Spleen (tissue), 11 donors: ENCODE measurements at regions not wholly inside any gene's neighbourhood (a gene's known extent, or its start where the extent isn't known, plus 50 kb on each side); places are given as distances from the start of the nearest gene placed in this dataset.

Experiments used
- DNase-seq: peaks from one replicate; pipeline ENCODE4 v3.0.0-alpha.2; 2020
- H3K27ac ChIP-seq, 8 donors: fragments of 200-600 bp; sonication (generic) in 7 of 8; 1 replicate in 4 of 8; 2 replicates in 4 of 8; pipeline versions ENCODE4 v1.5.0 to v1.8.0; 2016 to 2021; ENCODE audit warnings: inconsistent platforms in 4 of 8, mild to moderate bottlenecking in 4 of 8, moderate library complexity in 1 of 8
- H3K27me3 ChIP-seq, 7 donors: fragments of 200-600 bp; sonication (generic) in 6 of 7; replicated peaks in 1 of 7; 1 replicate in 4 of 7; 2 replicates in 3 of 7; pipeline versions ENCODE4 v1.5.0 to v1.8.0; 2016 to 2021; ENCODE audit warnings: inconsistent platforms in 3 of 7, mild to moderate bottlenecking in 1 of 7
- H3K36me3 ChIP-seq, 6 donors: fragments of 200-600 bp; sonication (generic) in 5 of 6; 1 replicate in 4 of 6; 2 replicates in 2 of 6; pipeline versions ENCODE4 v1.5.0 to v1.8.0; 2016 to 2021; ENCODE audit warnings: inconsistent platforms in 2 of 6
- H3K4me1 ChIP-seq, 6 donors: fragments of 200-600 bp; sonication (generic) in 5 of 6; 1 replicate in 3 of 6; 2 replicates in 3 of 6; pipeline versions ENCODE4 v1.5.0 to v1.8.0; 2016 to 2021; ENCODE audit warnings: inconsistent platforms in 3 of 6
- H3K4me3 ChIP-seq, 8 donors: fragments of 200-600 bp; sonication (generic) in 7 of 8; 1 replicate in 4 of 8; 2 replicates in 4 of 8; pipeline versions ENCODE4 v1.5.0 to v1.8.0; 2016 to 2021; ENCODE audit warnings: inconsistent platforms in 4 of 8, mild to moderate bottlenecking in 4 of 8, moderate library complexity in 2 of 8
- H3K9me3 ChIP-seq, 8 donors: fragments of 200-600 bp; sonication (generic) in 7 of 8; 1 replicate in 4 of 8; 2 replicates in 4 of 8; pipeline versions ENCODE4 v1.5.0 to v1.8.0; 2016 to 2021; ENCODE audit warnings: inconsistent platforms in 4 of 8
- POLR2A ChIP-seq, 3 donors: fragments of 450-650 bp; IDR thresholded peaks; one replicate each; pipeline ENCODE4 v1.5.1; 2017; ENCODE audit warnings: antibody characterized with exemption in 3 of 3, mild to moderate bottlenecking in 1 of 3
- POLR2AphosphoS5 ChIP-seq, 3 donors: sonication (generic); formaldehyde crosslinking; IDR thresholded peaks; one replicate each; pipeline ENCODE4 v1.5.1; 2017; ENCODE audit warnings: antibody characterized with exemption in 3 of 3
- WGBS, 5 donors: extraction: QIAGEN DNeasy Blood & Tissue Kit in 3 of 5; methylation state at CpG; one replicate each; pipeline versions ENCODE4 v1.1.5 to v1.1.7; 2013 to 2018; 5-methylcytosine and 5-hydroxymethylcytosine counted together
- intact Hi-C: fragments of 100-400 bp; cut with DNase I; formaldehyde crosslinking; loops from one replicate; pipeline ENCODE4 v1.15.0; 2023; ENCODE audit warnings: low total_unique reads
- TF ChIP-seq, protein P1 (sequence below), 11 experiments: fragments of 200-600 bp in 7 of 11; fragments of 450-650 bp in 4 of 11; sonication (generic) in 4 of 11; IDR thresholded peaks in 8 of 11; conservative IDR thresholded peaks in 3 of 11; 1 replicate in 7 of 11; 2 replicates in 4 of 11; pipeline versions ENCODE4 v1.4.0 to v1.8.0; 2016 to 2021; ENCODE audit warnings: antibody characterized with exemption in 11 of 11, inconsistent platforms in 4 of 11, mild to moderate bottlenecking in 1 of 11
- donor health status: healthy with polysubstance abuse.
- donor health status: DM: no; HTN: no; CAD: no; lungs with moderate emphysema.
- donor health status: DM: no; HTN: no; CAD: no.
- donor health status: Bipolar disorder and iron deficiency.
- donor health status: healthy.
- donor health status: DM: no; HTN: no; CAD: no.
- donor health status: DM: yes; HTN: yes; CAD: no.

DNA sequence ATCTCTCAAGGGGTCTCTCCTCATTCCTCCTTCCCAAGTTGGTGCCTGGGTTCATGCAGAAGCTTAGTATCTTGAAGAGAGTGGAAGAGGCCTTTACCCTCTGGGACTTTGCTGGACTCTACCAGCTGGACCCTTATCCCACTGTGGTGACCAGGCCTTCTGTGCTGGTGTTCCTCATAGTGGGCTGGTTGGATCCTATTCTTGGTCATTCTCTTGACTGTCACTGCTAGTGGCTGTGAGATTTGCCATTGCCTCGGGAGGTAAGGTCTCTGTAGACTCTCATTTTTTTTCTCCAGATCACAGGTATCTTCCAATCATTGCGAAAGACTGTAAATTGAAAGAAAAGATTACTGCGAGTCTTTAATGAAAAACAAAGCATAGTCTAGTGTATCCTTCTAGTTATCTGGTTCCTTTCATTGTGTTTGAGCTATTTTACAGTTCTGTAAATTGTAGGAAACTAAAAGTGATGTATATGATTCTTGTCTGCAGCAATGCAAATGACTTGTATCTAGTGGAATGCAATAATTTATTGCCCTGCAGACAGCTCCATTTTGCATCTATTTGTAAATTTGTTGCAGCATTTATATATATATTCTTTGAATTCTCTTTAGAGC lies 217.9 kb downstream of the AEBP2 start:
- 85 to 96% (median 92%) methylated on average over 3 of the region's 3 CpGs for WGBS, 5 donors
- Histone ChIP-seq H3K36me3 (no peaks in the 10 kb centered on the region), H3K4me1 (no peaks in the 10 kb centered on the region), H3K27me3 (no peaks in the 10 kb centered on the region), H3K4me3 (no peak overlapping the region), H3K27ac (peak overlapping the region in 1 of 8 donors; percentile 20), H3K9me3 (no peaks in the 10 kb centered on the region)
- intact Hi-C loops: no loop called here
- TF ChIP-seq, protein P1, sequence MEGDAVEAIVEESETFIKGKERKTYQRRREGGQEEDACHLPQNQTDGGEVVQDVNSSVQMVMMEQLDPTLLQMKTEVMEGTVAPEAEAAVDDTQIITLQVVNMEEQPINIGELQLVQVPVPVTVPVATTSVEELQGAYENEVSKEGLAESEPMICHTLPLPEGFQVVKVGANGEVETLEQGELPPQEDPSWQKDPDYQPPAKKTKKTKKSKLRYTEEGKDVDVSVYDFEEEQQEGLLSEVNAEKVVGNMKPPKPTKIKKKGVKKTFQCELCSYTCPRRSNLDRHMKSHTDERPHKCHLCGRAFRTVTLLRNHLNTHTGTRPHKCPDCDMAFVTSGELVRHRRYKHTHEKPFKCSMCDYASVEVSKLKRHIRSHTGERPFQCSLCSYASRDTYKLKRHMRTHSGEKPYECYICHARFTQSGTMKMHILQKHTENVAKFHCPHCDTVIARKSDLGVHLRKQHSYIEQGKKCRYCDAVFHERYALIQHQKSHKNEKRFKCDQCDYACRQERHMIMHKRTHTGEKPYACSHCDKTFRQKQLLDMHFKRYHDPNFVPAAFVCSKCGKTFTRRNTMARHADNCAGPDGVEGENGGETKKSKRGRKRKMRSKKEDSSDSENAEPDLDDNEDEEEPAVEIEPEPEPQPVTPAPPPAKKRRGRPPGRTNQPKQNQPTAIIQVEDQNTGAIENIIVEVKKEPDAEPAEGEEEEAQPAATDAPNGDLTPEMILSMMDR (IDR thresholded peaks at IDR 0.05 in 8 of 11, conservative IDR thresholded peaks at IDR 0.05 in 3 of 11): no peak
- TF ChIP-seq POLR2A (IDR thresholded peaks at IDR 0.05): no peak
- TF ChIP-seq POLR2AphosphoS5 (IDR thresholded peaks at IDR 0.05): no peak
- DNase-seq: no peak

DNA sequence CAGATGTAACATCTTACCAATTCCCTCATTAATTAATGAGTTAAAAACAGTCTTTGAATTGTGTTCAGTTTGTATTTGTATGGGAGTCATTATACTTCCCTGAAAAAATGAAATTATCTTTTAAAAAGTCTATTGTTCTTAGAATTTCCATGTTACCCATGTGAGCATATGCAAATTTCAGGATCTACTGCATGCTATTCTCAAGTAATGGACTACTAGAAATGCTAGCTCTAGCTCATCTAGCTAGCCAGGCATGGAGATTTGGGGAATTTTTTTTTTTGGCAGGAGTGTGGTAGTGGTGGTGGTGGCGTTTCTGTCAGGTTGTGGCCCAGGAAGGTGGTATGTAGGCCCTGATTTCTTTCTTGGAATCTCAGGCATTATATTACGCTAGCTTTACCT lies 218.4 kb downstream of the AEBP2 start:
- H3K4me3 ChIP-seq: no peak overlapping the region
- H3K36me3 ChIP-seq: no peaks in the 10 kb centered on the region
- H3K4me1 ChIP-seq: no peaks in the 10 kb centered on the region
- DNase-seq: no peak
- no peaks in the 10 kb centered on the region for H3K27me3 ChIP-seq
- no peak overlapping the region for H3K27ac ChIP-seq
- TF ChIP-seq, protein P1 (IDR thresholded peaks at IDR 0.05 in 8 of 11, conservative IDR thresholded peaks at IDR 0.05 in 3 of 11): no peak
- TF ChIP-seq POLR2AphosphoS5 (IDR thresholded peaks at IDR 0.05) (no peak), POLR2A (IDR thresholded peaks at IDR 0.05) (no peak)
- no peaks in the 10 kb centered on the region for H3K9me3 ChIP-seq
- intact Hi-C loops: no loop called here
- WGBS, 5 donors: 93 to 96% (median 94%) methylated on average over 2 of the region's 2 CpGs

DNA sequence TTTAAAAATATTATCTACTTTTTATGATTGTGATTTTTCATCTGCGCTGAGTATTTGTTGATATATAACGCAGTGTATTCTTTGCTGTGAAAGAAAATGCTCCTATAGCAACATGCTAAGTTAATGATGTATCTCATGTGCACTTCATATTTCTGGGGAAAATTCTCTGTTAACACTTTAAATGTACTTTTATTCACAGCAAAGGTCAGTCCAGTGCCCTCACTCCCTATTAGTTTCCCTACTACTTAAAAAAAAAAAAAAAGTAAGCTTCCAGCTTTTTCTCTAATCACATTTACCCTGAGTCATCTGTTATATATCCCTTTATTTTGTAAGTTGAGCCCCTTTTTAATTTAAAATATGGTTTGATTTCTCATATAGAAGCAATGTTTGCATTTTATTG lies 219.8 kb downstream of the AEBP2 start:
- no peak for DNase-seq
- Histone ChIP-seq H3K27me3 (no peaks in the 10 kb centered on the region), H3K36me3 (no peaks in the 10 kb centered on the region), H3K4me3 (no peak overlapping the region), H3K9me3 (no peaks in the 10 kb centered on the region), H3K27ac (no peak overlapping the region), H3K4me1 (no peaks in the 10 kb centered on the region)
- intact Hi-C loops: no loop called here
- 95 to 100% (median 98%) methylated on average over 2 of the region's 2 CpGs for WGBS, 5 donors
- TF ChIP-seq, protein P1 (IDR thresholded peaks at IDR 0.05 in 8 of 11, conservative IDR thresholded peaks at IDR 0.05 in 3 of 11): no peak
- no peak for TF ChIP-seq POLR2A (IDR thresholded peaks at IDR 0.05)
- no peak for TF ChIP-seq POLR2AphosphoS5 (IDR thresholded peaks at IDR 0.05)

DNA sequence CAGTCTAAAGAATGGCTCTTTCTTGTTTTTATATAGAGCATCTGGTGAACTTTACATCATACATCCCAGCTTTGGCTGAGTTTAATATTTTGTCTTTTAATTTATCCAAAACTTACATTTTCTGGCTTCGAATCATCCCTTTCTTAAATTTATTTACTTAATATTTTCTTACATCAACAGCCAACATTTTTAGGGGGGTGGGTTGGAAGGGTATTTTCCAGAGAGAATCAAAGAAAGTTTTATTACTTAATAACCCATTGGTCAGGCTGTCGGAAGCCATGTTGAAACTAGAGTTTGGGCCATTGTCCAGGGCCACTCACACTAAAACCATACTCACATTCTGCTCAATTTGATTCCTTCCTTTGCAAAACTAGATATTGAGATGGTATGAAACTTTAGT lies 220.2 kb downstream of the AEBP2 start:
- DNase-seq: no peak
- Histone ChIP-seq H3K4me3 (no peak overlapping the region), H3K4me1 (no peaks in the 10 kb centered on the region), H3K27ac (no peak overlapping the region), H3K27me3 (no peaks in the 10 kb centered on the region), H3K9me3 (no peaks in the 10 kb centered on the region), H3K36me3 (no peaks in the 10 kb centered on the region)
- intact Hi-C loops: no loop called here
- WGBS, 5 donors: 85 to 92% (median 90%) methylated on average over 2 of the region's 2 CpGs
- TF ChIP-seq POLR2AphosphoS5 (IDR thresholded peaks at IDR 0.05) (no peak), POLR2A (IDR thresholded peaks at IDR 0.05) (no peak)
- TF ChIP-seq, protein P1 (IDR thresholded peaks at IDR 0.05 in 8 of 11, conservative IDR thresholded peaks at IDR 0.05 in 3 of 11): no peak
